Breast epithelium (tissue), 3 donors: ENCODE measurements at regions not wholly inside any gene's neighbourhood (a gene's known extent, or its start where the extent isn't known, plus 50 kb on each side); places are given as distances from the start of the nearest gene placed in this dataset.

Experiments used
- CTCF ChIP-seq, 3 donors: fragments of 450-650 bp; IDR thresholded peaks; one replicate each; pipeline ENCODE4 v1.5.1; 2016 to 2017; ENCODE audit warnings: antibody characterized with exemption in 3 of 3, mild to moderate bottlenecking in 3 of 3, moderate library complexity in 3 of 3
- POLR2AphosphoS5 ChIP-seq, 3 donors: sonication (generic); formaldehyde crosslinking; IDR thresholded peaks; one replicate each; pipeline ENCODE4 v1.6.1; 2017; ENCODE audit warnings: antibody characterized with exemption in 3 of 3

GRCh38 chr5:173493846-173494245, 122.6 kb downstream of the BOD1 start:
- no peak for TF ChIP-seq CTCF (IDR thresholded peaks at IDR 0.05)
- no peak for TF ChIP-seq POLR2AphosphoS5 (IDR thresholded peaks at IDR 0.05)
